Uterus (tissue), 2 donors: ENCODE measurements at regions not wholly inside any gene's neighbourhood (a gene's known extent, or its start where the extent isn't known, plus 50 kb on each side); places are given as distances from the start of the nearest gene placed in this dataset.
"Not testable (repeated sequence)": the region's sequence is repeated elsewhere in the genome, so short reads cannot be mapped to it uniquely, and the experiment has no call there.

ENCODE experiments used
- POLR2A ChIP-seq, 2 donors: fragments of 450-650 bp; IDR thresholded peaks; one replicate each; pipeline ENCODE4 v1.6.1; 2016; ENCODE audit warnings: antibody characterized with exemption in 2 of 2, mild to moderate bottlenecking in 1 of 2, moderate library complexity in 1 of 2
- TF ChIP-seq, protein P1 (sequence below), 4 experiments: fragments of 200-600 bp in 2 of 4; fragments of 450-650 bp in 2 of 4; sonication (generic) in 2 of 4; IDR thresholded peaks; one replicate each; pipeline ENCODE4 v1.5.1; 2016 to 2019; ENCODE audit warnings: antibody characterized with exemption in 4 of 4, mild to moderate bottlenecking in 2 of 4, moderate library complexity in 1 of 4

DNA sequence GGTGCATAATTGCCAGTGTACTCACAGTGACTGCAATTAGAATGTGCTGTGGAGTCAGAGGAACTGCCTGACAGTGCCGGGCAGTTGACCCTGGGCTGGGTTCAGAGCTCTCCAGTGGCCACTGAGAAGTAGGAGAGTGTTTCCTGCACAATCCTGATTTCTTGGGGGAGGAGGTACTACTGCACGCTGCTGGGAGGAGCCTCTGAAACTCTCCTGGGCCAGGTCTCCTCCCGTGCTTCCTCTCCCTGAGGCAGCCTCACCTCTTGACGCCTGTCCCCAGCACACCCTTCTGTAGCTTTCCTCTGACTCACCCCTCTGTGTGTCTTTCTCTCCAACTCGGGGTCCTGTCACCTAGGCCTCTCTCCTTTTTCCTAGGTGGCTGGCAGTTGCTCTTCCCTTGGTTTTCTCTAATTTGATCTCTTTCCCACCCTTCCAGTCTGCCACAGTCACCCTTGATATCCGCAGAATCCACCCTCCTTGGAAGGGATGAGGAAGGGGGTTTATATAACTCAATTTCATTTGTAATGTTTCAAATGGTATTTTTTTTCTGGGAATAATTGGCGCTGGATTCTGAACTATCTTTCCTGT lies 264.7 kb upstream of the PLGLB2 start:
- not testable (repeated sequence) for TF ChIP-seq POLR2A (IDR thresholded peaks at IDR 0.05)
- TF ChIP-seq, protein P1, sequence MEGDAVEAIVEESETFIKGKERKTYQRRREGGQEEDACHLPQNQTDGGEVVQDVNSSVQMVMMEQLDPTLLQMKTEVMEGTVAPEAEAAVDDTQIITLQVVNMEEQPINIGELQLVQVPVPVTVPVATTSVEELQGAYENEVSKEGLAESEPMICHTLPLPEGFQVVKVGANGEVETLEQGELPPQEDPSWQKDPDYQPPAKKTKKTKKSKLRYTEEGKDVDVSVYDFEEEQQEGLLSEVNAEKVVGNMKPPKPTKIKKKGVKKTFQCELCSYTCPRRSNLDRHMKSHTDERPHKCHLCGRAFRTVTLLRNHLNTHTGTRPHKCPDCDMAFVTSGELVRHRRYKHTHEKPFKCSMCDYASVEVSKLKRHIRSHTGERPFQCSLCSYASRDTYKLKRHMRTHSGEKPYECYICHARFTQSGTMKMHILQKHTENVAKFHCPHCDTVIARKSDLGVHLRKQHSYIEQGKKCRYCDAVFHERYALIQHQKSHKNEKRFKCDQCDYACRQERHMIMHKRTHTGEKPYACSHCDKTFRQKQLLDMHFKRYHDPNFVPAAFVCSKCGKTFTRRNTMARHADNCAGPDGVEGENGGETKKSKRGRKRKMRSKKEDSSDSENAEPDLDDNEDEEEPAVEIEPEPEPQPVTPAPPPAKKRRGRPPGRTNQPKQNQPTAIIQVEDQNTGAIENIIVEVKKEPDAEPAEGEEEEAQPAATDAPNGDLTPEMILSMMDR (IDR thresholded peaks at IDR 0.05): not testable (repeated sequence)
